Psoas muscle (tissue), 7 donors: ENCODE measurements at regions not wholly inside any gene's neighbourhood (a gene's known extent, or its start where the extent isn't known, plus 50 kb on each side); places are given as distances from the start of the nearest gene placed in this dataset.

ENCODE experiments used
- ATAC-seq, 4 donors: fragments of 200-7000 bp; cut with Tn5 transposase; one replicate each; pipeline ENCODE4 v1.9.1; 2020; ENCODE audit warnings: moderate library complexity in 3 of 4, mild to moderate bottlenecking in 2 of 4
- DNase-seq, 2 donors: peaks; one replicate each; pipeline ENCODE4 v3.0.0-alpha.2; 2020
- H3K27ac ChIP-seq: fragments of 200-600 bp; one replicate; pipeline ENCODE4 v1.8.0; 2022
- H3K27me3 ChIP-seq, 3 donors: fragments of 200-600 bp in 1 of 3; one replicate each; pipeline versions ENCODE4 v1.6.1 to v1.8.0; 2013 to 2022; ENCODE audit warnings: low read length in 2 of 3, mild to moderate bottlenecking in 2 of 3, moderate library complexity in 1 of 3; ENCODE audit not compliant: insufficient read depth in 3 of 3
- H3K36me3 ChIP-seq, 2 donors: fragments of 200-600 bp in 1 of 2; one replicate each; pipeline versions ENCODE4 v1.6.1 to v1.8.0; 2013 to 2022; ENCODE audit warnings: low read depth in 1 of 2, mild to moderate bottlenecking in 1 of 2, moderate library complexity in 1 of 2; ENCODE audit not compliant: insufficient read depth in 1 of 2
- H3K4me1 ChIP-seq: fragments of 200-600 bp; one replicate; pipeline ENCODE4 v1.8.0; 2022
- H3K4me3 ChIP-seq: fragments of 200-600 bp; one replicate; pipeline ENCODE4 v1.8.0; 2022; ENCODE audit warnings: mild to moderate bottlenecking
- H3K9me3 ChIP-seq: fragments of 200-600 bp; one replicate; pipeline ENCODE4 v1.8.0; 2022
- CTCF ChIP-seq: fragments of 200-600 bp; IDR thresholded peaks from one replicate; pipeline ENCODE4 v1.8.0; 2022; ENCODE audit warnings: antibody characterized with exemption
- WGBS, 3 donors: extraction: QIAGEN DNeasy Blood & Tissue Kit; methylation state at CpG; one replicate each; pipeline versions ENCODE4 v1.1.6 to v1.1.7; 2013; 5-methylcytosine and 5-hydroxymethylcytosine counted together
- intact Hi-C, 2 donors: fragments of 100-400 bp; cut with DNase I; formaldehyde crosslinking; loops; one replicate each; pipeline versions ENCODE4 v1.11.0 to v1.14.2; 2022
- donor health status: healthy with polysubstance abuse.
- donor health status: DM: no; HTN: no; CAD: no; lungs with moderate emphysema.
- donor health status: Bipolar disorder and iron deficiency.
- donor health status: healthy.
- donor health status: DM: yes; HTN: yes; CAD: no.
- donor health status: DM: no; HTN: no; CAD: no.
- donor health status: DM: yes; HTN: yes; CAD: no.

GRCh38 chr2:12173943-12174340, 427.5 kb downstream of the LPIN1 start:
- H3K27me3 ChIP-seq = no peaks in the 10 kb centered on the region
- intact Hi-C loops = loop anchor here in 1 of 2 donors (10.0 kb wide), 1 partner anchor 541 kb away; the partner anchor contains the start of gene TRIB2
- no peaks in the 10 kb centered on the region for H3K36me3 ChIP-seq
- no peak overlapping the region for H3K27ac ChIP-seq
- no peak overlapping the region for H3K4me3 ChIP-seq
- ATAC-seq (no peak), DNase-seq (no peak)
- peaks cover 38% of the 10 kb centered on the region for H3K4me1 ChIP-seq
- H3K9me3 ChIP-seq = no peaks in the 10 kb centered on the region
- TF ChIP-seq CTCF = no peak
- 85 to 92% (median 87%) methylated on average over 2 of the region's 2 CpGs for WGBS, 3 donors

DNA sequence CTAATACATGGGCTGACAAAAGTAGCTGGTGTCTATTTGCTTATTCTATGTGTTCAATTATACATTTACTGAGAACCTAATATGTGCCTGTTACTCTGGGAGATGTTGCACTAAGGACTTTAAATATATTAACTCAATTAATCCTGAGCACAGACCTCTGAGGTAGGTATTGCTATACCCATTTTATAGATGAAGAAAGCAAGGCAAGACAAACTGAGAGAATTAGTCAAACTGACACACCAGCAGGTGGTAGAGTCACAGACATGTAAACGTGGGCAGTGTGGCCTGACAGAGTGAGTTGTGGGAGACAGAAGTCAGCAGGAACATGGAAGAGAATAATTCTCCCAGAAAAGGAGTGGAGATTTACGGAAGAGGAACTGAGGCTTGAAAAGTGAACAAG, 428.9 kb downstream of the LPIN1 start:
- H3K4me3 ChIP-seq = no peak overlapping the region
- no peaks in the 10 kb centered on the region for H3K27me3 ChIP-seq
- WGBS, 3 donors = 92 to 96% (median 96%) methylated on average over 2 of the region's 2 CpGs
- H3K27ac ChIP-seq = no peak overlapping the region
- H3K36me3 ChIP-seq = no peaks in the 10 kb centered on the region
- H3K9me3 ChIP-seq = no peaks in the 10 kb centered on the region
- H3K4me1 ChIP-seq = peaks cover 25% of the 10 kb centered on the region
- intact Hi-C loops = loop anchor here in 1 of 2 donors (10.0 kb wide), 1 partner anchor 539 kb away; the partner anchor contains the start of gene TRIB2
- ATAC-seq (no peak), DNase-seq (no peak)
- no peak for TF ChIP-seq CTCF

GRCh38 chr2:12176623-12177454, 430.4 kb downstream of the LPIN1 start:
- DNase-seq (peak; percentile 58 to 65), ATAC-seq (peak; percentile 88 to 99 (median 94))
- no peaks in the 10 kb centered on the region for H3K36me3 ChIP-seq
- 11 to 16% (median 12%) methylated on average over 9 of the region's 9 CpGs for WGBS, 3 donors
- H3K27ac ChIP-seq = peak overlapping the region; percentile 58
- H3K4me1 ChIP-seq = peaks cover 23% of the 10 kb centered on the region
- no peaks in the 10 kb centered on the region for H3K27me3 ChIP-seq
- H3K9me3 ChIP-seq = no peaks in the 10 kb centered on the region
- intact Hi-C loops = loop anchor here in 1 of 2 donors (10.0 kb wide), 1 partner anchor 538 kb away; the partner anchor contains the start of gene TRIB2
- no peak for TF ChIP-seq CTCF
- no peak overlapping the region for H3K4me3 ChIP-seq

GRCh38 chr2:12177455-12178288, 431.2 kb downstream of the LPIN1 start:
- no peak overlapping the region for H3K4me3 ChIP-seq
- TF ChIP-seq CTCF = no peak
- no peaks in the 10 kb centered on the region for H3K9me3 ChIP-seq
- peak; percentile 23 to 55 for DNase-seq
- peak; percentile 25 to 61 (median 44) for ATAC-seq
- peaks cover 23% of the 10 kb centered on the region for H3K4me1 ChIP-seq
- WGBS, 3 donors = 23 to 27% (median 27%) methylated on average over 4 of the region's 4 CpGs
- no peaks in the 10 kb centered on the region for H3K27me3 ChIP-seq
- intact Hi-C loops = loop anchor here in 1 of 2 donors (10.0 kb wide), 1 partner anchor 537 kb away; the partner anchor contains the start of gene TRIB2
- H3K27ac ChIP-seq = peak overlapping the region; percentile 58
- H3K36me3 ChIP-seq = no peaks in the 10 kb centered on the region
